H4 (cell line): ENCODE measurements at regions not wholly inside any gene's neighbourhood (a gene's known extent, or its start where the extent isn't known, plus 50 kb on each side); places are given as distances from the start of the nearest gene placed in this dataset.

ENCODE experiments used
- DNase-seq: peaks from one replicate; pipeline ENCODE4 v3.0.0-alpha.2; 2015; ENCODE audit warnings: low spot score

DNA sequence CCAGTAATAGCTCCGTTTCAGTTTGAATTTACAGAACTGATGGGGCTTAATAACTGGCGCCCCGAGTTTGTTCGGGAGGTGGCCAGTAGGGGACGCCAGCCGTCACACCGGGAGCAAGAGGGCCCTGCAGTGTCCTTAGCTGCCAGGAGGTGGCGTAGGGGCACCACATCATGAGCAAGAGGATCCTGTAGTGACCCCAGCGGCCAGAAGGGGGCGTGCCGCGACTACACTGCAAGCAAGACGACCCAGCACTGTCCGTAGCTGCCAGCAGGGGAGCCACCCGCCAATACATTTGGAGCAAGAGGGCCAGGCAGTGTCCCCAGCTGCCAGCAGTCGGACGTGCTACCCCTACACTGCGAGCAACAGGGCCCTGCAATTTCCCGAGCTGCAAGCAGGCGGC, 663.7 kb upstream of the B3GAT1 start:
- DNase-seq = peak; percentile 54

DNA sequence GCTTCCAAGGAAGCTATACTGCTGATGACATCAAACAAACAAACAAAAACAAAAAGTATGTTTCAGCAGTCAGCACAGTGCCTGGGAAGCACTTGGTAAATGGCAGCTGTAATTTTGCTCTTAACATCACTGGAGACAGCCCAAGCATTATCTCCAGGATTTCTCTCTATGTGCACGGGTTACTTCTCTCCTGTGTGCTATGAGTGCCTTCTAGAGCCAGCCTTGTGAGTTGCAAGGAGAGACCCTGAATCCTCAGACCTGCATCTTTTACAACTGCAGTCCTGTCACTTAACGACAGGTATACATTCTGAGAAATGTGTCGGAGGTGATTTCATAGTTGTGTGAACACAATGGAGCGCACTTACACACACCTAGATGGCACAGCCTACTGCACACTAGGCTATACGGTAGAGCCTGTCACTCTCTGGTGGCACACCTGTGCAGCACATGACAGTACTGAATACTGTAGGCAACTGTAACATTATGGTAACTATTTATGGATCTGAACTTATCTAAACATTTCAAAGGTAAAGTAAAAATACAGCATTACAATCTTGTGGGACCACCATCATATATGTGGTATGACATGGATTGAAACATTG, 662.5 kb upstream of the B3GAT1 start:
- no peak for DNase-seq

DNA sequence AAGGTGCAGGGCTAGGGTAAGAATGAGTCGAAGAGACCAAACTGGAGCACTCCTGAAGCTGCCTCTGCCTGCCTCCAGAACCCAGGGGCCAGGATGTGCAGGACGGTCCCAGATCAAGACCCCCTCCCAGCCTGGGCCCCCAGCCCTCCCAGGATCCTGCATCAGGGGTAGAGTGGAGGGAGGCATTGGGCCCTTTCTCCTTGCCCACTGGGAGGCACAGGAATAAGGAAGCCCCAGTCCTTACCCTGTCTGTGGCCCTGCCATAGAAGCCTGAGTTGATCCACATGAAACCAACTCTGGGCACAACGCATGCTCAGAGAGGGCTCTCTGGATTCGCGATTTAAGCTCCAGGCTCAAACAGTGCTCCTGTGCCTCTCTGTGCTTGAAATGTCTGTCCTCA, 661.8 kb upstream of the B3GAT1 start:
- no peak for DNase-seq

DNA sequence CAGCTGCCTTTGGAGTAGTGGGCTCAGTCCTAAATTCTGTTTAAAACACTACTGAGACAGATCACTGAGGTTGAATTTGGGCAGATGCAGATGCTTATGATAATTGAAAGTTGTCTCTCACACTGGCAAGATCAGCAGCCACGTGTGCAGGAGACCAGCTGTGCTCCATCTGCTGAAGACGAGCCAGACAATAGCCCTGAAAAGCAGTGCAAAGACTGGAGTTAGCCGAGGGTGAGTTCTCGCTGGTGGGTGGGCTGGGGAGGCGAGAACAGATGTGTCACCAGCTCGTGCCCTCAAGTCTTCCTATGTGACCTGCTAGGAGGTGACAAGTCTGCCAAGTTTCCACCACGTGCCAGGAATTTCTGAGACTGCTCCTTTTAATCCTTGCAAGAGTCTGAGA, 661.3 kb upstream of the B3GAT1 start:
- DNase-seq = no peak

DNA sequence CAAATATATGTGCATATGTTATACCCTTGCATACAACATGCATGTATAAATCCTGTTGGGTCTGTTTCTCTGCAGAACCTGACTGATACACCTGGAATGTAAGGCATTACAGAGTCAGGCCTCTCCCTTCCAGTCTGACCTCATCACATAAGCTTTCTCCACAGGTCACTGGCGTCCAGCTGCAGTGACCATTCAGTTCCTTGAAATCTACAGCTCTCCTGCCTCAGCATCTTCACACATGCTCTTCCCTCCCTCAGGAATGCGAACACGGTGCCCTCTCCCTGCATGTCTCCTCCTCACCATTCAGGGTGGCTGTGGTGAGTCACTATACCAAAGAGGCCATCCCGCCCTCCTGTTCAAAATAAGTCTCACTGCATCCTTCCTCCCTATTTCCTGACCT, 657.8 kb upstream of the B3GAT1 start:
- DNase-seq = no peak

DNA sequence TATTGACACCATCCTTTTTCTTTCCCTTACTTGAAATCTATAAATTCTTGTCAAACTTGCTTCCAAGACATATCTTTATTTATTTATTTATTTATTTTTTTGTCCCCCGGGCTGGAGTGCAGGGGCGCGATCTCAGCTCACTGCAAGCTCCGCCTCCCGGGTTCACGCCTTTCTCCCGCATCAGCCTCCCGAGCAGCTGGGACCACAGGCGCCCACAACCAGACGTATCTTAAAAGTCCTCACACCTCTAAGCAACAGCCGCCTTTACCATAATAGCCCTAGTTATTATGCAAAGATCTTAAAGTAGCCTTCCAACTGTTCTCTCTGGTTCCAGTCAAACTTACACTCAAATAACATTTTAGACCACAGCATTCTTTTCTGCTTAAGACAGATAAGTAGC, 657.0 kb upstream of the B3GAT1 start:
- DNase-seq = no peak

DNA sequence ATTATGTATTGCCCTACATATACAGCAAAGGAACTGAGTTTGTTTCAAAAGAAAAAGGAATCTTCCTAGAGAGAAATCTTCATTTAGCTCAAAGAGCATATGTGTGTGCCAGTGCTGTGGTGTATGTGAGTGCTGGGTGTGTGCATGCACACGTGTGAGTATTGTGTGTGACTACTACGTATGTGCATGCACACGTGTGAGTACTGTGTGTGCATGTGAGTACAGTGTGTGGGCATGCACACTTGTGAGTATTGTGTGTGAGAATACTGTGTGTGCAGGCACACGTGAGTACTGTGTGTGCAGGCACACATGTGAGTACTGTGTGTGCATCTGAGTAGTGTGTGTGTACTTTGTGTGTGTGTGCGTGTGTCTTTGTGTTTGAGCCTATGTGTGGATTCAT, 651.0 kb upstream of the B3GAT1 start:
- DNase-seq = no peak

DNA sequence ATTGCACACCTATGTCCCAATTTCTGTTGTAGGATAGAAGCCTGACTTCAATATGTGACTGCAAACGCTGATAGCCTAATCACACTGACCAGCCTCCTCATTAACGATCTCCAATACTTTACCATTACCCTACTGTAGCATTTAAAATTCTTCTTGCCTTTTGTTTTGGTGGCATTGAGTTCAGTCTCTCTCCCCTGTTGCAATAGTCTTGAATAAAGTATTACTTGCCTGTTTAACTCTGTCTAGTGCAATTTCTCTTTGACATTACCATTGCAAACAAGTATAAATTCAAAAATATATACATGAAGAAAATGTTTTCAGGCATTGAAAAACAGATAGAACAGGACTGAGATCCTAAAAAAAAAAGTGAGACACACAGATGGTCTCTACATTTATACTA, 649.1 kb upstream of the B3GAT1 start:
- no peak for DNase-seq

DNA sequence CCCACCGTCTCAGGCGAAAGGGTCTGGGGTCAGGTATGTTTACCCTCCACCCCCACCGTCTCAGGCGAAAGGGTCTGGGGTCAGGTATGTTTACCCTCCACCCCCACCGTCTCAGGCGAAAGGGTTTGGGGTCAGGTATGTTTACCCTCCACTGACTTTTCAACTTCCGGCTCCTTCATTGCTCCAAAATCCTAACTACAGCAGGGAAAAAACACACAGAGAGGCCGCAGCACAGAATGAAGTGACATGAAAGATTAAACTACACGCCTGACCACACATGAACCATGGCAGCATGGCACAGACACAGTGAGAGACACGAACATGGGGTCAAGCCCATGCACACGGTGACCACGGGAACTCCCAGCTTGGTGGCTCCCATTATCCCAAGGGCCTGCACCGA, 634.9 kb upstream of the B3GAT1 start:
- DNase-seq = no peak

DNA sequence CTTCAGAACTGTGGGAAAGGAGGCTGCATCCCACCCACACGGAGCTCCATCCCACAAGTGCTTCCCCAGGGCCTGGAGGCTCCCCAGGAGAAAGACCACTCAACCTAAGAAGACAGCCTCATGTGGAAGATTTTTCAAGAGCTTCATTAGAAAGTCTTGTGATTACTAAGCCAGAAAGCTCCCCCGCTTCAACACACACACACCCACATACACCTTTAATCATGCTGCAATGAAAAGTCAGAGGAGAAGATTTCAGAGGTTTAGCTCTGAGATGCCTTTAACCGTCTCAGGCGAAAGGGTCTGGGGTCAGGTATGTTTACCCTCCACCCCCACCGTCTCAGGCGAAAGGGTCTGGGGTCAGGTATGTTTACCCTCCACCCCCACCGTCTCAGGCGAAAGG, 634.5 kb upstream of the B3GAT1 start:
- DNase-seq = no peak

DNA sequence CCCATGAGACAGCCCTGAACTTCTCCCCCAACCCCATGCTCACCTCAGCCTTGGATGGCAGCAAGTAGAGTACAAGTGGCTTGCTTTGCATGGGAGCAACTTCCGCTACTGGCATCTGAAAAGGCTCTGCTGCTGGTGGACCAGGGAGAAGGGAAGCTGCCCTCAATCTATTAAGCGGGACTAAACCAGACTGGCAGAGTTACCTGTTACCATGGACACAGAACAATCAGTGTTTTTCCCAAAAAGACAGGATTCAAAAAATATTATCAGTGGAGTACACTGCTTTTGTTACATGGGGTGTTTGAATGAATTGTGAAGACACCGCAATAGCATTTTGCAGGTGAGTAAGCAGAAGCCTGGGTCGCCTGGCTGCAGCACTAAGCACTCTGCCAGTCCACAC, 631.4 kb upstream of the B3GAT1 start:
- no peak for DNase-seq

DNA sequence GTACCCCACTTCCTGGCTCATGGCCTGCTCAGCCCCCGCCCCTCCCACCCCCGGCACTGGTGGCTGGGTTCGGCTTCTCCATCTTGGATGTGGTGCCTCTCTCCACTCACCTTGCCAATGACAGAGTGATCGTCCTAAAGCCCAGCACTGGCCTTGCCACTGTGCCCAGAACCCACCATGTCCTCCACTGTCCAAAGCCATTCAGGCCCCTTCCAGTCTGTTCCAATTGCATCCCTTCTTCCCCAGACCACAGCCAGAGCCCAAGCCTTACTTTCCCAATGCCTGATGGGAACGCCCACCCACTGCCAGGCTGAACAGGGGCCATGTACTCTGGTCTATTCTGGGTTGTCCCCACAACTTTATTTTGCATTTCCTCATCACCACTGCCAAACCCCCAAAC, 625.8 kb upstream of the B3GAT1 start:
- DNase-seq = no peak

DNA sequence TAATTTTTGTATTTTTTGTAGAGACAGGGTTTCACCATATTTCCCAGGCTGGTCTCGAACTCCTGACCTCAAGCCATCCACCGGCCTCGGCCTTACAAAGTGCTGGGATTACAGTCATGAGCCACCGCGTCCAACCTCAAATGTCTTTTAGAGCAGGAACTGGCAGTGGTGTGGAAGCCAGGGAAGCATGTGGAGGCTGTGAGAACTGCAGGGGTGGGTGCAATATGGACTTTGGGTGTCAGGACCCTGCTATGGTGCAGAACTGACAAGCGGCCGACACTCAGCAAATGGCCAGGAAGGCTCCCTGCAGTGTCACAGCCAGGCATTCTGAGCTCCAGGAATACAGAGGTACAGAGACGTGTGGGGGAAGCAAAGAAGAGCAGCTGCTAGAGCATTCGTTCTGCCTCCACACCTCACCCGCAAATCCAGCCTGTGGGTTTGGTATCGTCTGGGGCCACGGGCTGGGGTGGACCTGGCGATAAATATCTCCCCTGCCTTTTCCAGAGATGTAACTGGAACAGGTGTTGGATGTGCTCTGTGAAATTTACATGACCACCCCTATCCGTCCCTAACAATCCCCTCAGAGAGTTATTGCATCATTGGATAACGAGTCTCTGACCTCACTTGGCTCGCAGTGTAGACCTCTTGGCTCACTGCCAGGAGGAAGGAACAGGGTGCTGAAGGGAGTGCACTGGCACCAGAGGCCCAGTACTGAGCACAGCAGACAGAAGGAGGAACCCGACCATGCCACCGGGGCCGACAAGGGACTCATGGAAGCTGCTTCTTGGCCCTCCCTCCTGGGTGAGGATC, 624.7 kb upstream of the B3GAT1 start:
- no peak for DNase-seq

DNA sequence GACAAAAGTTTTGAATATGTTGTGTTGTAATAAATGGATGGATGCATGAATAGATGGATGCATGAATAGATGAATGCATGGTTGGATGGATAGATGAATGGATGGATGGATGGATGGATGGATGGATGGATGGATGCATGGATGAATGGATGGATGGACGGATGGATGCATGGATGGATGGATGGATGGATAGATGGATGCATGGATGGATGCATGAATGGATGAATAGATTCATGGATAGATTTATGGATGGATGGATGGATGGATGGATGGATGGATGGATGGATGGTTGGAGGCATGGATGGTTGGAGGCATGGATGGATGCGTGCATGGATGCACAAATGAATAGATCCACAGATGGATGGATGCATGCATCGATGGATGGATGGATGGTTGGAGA, 623.2 kb upstream of the B3GAT1 start:
- DNase-seq = no peak

DNA sequence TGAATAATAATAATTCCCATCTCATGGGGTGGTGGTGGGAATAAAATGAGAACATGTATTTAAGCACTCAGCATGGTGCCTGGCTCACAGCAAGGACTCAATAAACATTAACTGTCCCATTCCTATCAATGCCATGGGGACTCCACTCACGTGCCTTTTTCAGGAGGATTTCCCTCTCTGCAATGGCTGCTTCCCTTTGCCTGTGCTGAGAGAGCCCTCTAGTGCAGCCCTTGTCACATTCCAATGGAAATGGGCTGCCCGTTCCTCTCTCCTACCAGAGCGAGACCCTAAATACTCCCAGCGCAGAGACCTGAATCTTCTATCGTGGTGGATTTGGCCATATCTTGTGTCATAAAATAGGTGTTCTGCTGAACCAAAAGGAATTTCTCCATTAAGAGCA, 621.5 kb upstream of the B3GAT1 start:
- no peak for DNase-seq

DNA sequence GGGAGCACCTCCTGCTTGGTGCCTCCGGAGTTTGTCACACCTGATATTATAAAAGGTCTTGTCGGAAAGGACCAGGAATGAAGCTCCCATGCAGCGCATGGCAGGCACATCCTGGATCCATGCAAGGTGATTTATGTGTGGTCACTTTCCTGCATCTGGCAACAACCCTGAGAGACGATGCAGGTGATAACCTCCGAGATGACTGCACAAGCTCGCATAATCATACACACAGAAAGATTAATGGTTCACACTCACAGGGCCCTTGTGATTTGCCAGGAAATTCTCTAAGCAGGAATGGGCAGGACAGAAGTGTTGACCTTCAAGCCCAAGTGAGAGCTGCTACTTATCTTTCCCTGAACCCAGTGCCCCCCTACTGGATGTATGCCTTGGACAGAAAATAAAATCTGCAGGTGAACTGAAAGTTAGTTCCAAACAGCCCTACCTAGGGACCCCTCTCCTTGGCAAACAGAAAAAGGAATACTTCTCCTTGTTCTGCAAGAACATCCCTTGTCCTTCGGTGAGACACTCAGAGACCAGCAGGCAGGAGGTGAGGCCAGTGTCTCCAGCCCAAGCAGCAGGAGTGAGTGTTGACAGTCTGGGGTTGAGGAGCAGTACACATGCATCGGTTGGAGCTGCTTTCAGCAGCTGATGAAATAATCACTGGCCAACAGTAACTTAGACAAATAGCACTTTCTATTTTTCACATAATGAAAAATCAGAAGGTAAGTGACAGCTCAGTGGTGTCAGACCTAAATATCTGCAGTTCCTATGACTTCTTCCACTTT, 619.4 kb upstream of the B3GAT1 start:
- no peak for DNase-seq

DNA sequence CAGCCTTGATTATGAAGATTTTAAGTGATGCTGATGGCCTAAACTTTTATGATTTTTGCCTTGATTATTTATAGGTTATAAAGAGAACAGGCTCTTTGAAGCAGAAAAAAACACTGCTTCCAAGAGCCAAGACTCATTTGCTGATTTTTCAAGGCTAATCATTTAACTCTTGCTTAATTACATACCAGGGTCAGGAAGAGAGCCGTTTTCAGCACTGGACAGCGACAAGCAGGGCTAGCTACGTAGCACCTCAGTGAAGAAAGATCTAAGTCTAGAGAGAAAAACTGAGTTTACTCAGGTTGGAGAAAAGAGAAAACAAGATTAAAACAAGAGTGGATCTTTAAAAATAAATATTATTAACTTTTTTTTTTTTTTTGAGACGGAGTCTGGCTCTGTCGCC, 615.4 kb upstream of the B3GAT1 start:
- DNase-seq = no peak

DNA sequence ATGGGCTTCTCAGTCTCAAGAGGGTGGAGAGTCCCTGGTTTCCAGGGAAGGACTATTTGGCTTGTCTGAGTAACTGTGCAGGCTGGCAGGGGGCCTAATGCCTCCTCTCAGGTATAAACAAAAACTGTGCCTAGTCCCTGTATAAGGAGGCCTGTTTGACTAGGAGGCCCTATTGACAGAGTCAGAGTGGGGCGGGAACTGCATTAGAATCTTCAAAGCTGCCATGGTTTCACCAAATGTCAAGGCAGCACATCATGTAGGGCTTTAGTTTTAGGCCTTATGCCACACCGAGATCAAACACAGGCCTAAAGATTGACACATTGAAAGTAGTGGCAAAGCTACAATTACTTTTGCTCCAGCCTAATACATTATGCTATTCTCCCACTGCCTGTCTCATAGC, 611.5 kb upstream of the B3GAT1 start:
- DNase-seq = no peak

DNA sequence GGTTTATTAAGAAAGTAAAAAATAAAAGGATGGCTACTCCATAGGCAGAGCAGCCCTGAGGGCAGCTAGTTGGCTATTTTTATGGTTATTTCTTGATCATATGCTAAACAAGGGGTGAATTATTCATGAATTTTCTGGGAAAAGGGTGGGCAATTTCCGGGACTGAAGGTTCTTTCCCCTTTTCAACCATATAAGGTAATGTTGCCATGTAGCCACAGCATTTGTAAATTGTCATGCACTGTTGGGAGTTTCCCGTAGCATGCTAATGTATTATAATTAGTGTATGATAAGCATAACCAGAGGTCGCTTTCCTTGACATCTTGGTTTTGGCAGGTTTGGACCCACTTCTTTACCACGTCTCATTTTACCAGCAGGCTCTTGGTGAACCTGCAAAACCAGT, 610.4 kb upstream of the B3GAT1 start:
- no peak for DNase-seq

DNA sequence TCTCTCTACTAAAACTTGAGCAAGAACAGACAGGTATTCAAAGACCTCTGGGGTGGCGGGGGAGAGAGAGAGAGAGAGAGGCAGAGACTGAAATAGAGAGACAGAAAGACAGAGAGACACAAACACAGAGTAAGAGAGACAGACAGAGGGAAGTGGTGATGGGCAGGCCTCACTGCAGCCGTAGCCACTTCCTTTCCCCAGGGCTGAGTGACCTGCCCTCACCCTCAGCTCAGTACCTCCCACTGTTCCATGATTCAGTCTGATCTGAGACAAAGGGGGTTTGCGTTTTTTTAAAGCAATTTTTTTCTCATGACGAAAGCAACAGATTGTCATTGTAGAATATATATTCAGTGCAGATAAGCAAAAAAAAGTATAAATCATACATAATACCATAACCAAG, 607.9 kb upstream of the B3GAT1 start:
- no peak for DNase-seq

DNA sequence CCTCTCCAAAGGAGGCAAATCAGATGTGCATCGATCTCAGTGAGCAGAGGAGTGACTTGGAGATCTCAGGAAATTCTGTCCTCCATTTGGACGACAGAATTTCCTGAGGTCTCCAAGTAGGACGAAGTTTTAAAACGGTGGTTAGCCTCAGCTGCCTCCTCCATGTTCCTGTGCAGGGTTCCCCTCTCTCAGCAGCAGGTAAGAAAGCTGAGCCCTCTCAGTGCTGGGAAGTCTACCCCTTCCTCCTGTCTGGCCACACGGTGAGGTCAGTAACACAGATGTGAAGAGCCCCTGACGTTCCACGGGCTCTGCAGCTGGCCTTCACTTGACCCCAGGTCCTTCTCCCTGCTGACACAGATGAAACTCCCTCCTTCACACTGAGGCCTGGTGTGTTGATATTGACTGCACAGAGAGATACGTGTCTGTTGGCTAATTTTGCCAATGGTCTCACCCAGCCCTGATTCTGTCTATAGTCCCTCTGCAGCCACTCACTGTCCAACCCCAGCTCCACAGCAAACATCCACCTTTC, 607.4 kb upstream of the B3GAT1 start:
- DNase-seq = no peak

DNA sequence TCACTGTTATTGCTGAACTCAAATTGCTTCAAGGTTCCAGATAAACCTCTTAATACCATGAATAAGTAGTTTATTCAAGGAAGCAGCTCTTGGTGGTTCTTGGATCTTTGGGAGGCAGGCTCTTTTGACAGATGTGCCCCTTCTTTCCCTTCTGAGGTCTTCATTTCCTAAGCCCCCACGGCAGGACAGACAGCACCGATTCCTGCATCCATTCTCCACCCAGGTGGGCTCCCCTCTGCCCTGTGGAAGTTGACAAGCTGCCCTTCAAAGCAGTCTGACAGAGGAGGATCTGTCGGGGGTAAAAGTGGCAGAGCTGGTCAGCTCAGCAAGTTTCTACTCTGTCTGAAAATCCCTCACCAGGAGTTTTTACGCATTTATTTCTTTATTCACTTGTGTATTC, 605.3 kb upstream of the B3GAT1 start:
- DNase-seq = no peak

DNA sequence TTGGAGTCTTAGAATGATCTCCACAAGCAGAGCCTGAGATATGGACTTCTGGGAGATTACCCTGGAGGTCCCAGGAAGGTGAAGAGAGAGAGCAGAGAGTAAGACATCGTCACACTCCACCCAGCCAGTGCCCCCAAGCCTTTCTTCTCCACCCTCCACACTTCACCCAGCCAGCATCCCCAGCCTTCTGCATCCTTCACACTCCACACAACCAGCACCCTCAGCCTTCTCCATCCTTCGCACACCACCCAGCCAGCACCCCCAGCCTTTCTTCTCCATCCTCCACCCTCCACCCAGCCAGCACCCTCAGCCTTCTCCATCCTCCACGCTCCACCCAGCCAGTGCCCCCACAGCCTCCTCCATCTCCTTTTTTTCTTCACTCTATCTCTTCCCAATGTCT, 603.9 kb upstream of the B3GAT1 start:
- no peak for DNase-seq
